ENCODE measurements at regions not wholly inside any gene's neighbourhood (a gene's known extent, or its start where the extent isn't known, plus 50 kb on each side); places are given as distances from the start of the nearest gene placed in this dataset.
"Not testable (repeated sequence)": the region's sequence is repeated elsewhere in the genome, so short reads cannot be mapped to it uniquely, and the experiment has no call there.

- DNase-seq (ENCODE audit: low spot score), result no peak
Observed at GRCh38 chr11:112651386-112651785, 309.8 kb upstream of the NCAM1 start.

- no peak for DNase-seq (ENCODE audit: low spot score)
Observed at GRCh38 chr11:112652786-112653390, 308.3 kb upstream of the NCAM1 start.

GRCh38 chr11:112655371-112655770 lies 305.8 kb upstream of the NCAM1 start:
- DNase-seq (ENCODE audit: low spot score), result peak; percentile 93

GRCh38 chr11:112656772-112657428 lies 304.3 kb upstream of the NCAM1 start:
- no peak for DNase-seq (ENCODE audit: low spot score)

GRCh38 chr11:112658431-112658878 lies 302.8 kb upstream of the NCAM1 start:
- DNase-seq (ENCODE audit: low spot score), result no peak

- no peak for DNase-seq (ENCODE audit: low spot score)
Observed at GRCh38 chr11:112661146-112661545, 300.1 kb upstream of the NCAM1 start.

- no peak for DNase-seq (ENCODE audit: low spot score)
Observed at GRCh38 chr11:112661571-112661970, 299.6 kb upstream of the NCAM1 start.

GRCh38 chr11:112662554-112662953 lies 298.7 kb upstream of the NCAM1 start:
- DNase-seq (ENCODE audit: low spot score), result no peak

- DNase-seq (ENCODE audit: low spot score), result no peak
Observed at GRCh38 chr11:112663947-112664634, 297.1 kb upstream of the NCAM1 start.

GRCh38 chr11:112665291-112665690 lies 295.9 kb upstream of the NCAM1 start:
- DNase-seq (ENCODE audit: low spot score), result peak; percentile 42

- no peak for DNase-seq (ENCODE audit: low spot score)
Observed at GRCh38 chr11:112666253-112666652, 295.0 kb upstream of the NCAM1 start.

- peak; percentile 77 for DNase-seq (ENCODE audit: low spot score)
Observed at GRCh38 chr11:112670806-112671570, 290.2 kb upstream of the NCAM1 start.

- not testable (repeated sequence) for DNase-seq (ENCODE audit: low spot score)
Observed at GRCh38 chr11:112673401-112673800, 287.8 kb upstream of the NCAM1 start.

- DNase-seq (ENCODE audit: low spot score), result no peak
Observed at GRCh38 chr11:112685111-112685510, 276.1 kb upstream of the NCAM1 start.

GRCh38 chr11:112689851-112690250 lies 271.4 kb upstream of the NCAM1 start:
- no peak for DNase-seq (ENCODE audit: low spot score)

- DNase-seq (ENCODE audit: low spot score), result no peak
Observed at GRCh38 chr11:112693781-112694180, 267.4 kb upstream of the NCAM1 start.

GRCh38 chr11:112694245-112694644 lies 267.0 kb upstream of the NCAM1 start:
- DNase-seq (ENCODE audit: low spot score), result no peak

GRCh38 chr11:112694813-112695212 lies 266.4 kb upstream of the NCAM1 start:
- no peak for DNase-seq (ENCODE audit: low spot score)

- peak; percentile 95 for DNase-seq (ENCODE audit: low spot score)
Observed at GRCh38 chr11:112697391-112698178, 263.6 kb upstream of the NCAM1 start.

GRCh38 chr11:112705148-112705547 lies 256.1 kb upstream of the NCAM1 start:
- no peak for DNase-seq (ENCODE audit: low spot score)

- DNase-seq (ENCODE audit: low spot score), result no peak
Observed at GRCh38 chr11:112706863-112707262, 254.4 kb upstream of the NCAM1 start.

- not testable (repeated sequence) for DNase-seq (ENCODE audit: low spot score)
Observed at GRCh38 chr11:112714340-112714739, 246.9 kb upstream of the NCAM1 start.
